Midbrain (tissue), 1 donor: ENCODE measurements at regions not wholly inside any gene's neighbourhood (a gene's known extent, or its start where the extent isn't known, plus 50 kb on each side); places are given as distances from the start of the nearest gene placed in this dataset.
A peak's percentile ranks its signal among the peaks of the same experiment; 100 is the strongest.

ENCODE experiments used
- DNase-seq: peaks from one replicate; lab custom pipeline; 2025; lab: John Stamatoyannopoulos, UW

- DNase-seq = no peak
Measured at GRCh38 chr17:73815474-73815873, 171.2 kb upstream of the SDK2 start.

GRCh38 chr17:73819440-73820395, 175.5 kb upstream of the SDK2 start:
- DNase-seq = no peak

- DNase-seq = peak; percentile 12
Measured at GRCh38 chr17:73820686-73821448, 176.6 kb upstream of the SDK2 start.

GRCh38 chr17:73821665-73822064, 177.4 kb upstream of the SDK2 start:
- DNase-seq = no peak

GRCh38 chr17:73822371-73822770, 178.1 kb upstream of the SDK2 start:
- no peak for DNase-seq

GRCh38 chr17:73823684-73824083, 179.4 kb upstream of the SDK2 start:
- DNase-seq = no peak

- DNase-seq = no peak
Measured at GRCh38 chr17:73824321-73824720, 180.1 kb upstream of the SDK2 start.

- no peak for DNase-seq
Measured at GRCh38 chr17:73826181-73826871, 182.1 kb upstream of the SDK2 start.

- no peak for DNase-seq
Measured at GRCh38 chr17:73826872-73827228, 182.6 kb upstream of the SDK2 start.

- DNase-seq = no peak
Measured at GRCh38 chr17:73827627-73828291, 183.5 kb upstream of the SDK2 start.

GRCh38 chr17:73829676-73830280, 185.5 kb upstream of the SDK2 start:
- no peak for DNase-seq

- DNase-seq = no peak
Measured at GRCh38 chr17:73831699-73832098, 187.5 kb upstream of the SDK2 start.

GRCh38 chr17:73833775-73834488, 189.7 kb upstream of the SDK2 start:
- DNase-seq = no peak

GRCh38 chr17:73834684-73835343, 190.6 kb upstream of the SDK2 start:
- DNase-seq = no peak

GRCh38 chr17:73835605-73836004, 191.4 kb upstream of the SDK2 start:
- no peak for DNase-seq

GRCh38 chr17:73838815-73839214, 194.6 kb upstream of the SDK2 start:
- no peak for DNase-seq

- no peak for DNase-seq
Measured at GRCh38 chr17:73840829-73841228, 196.6 kb upstream of the SDK2 start.

- no peak for DNase-seq
Measured at GRCh38 chr17:73841431-73842060, 197.3 kb upstream of the SDK2 start.

GRCh38 chr17:73847952-73848351, 203.7 kb upstream of the SDK2 start:
- DNase-seq = no peak

GRCh38 chr17:73850426-73850825, 206.2 kb upstream of the SDK2 start:
- no peak for DNase-seq
